HG03097 (cell line): ENCODE measurements at regions not wholly inside any gene's neighbourhood (a gene's known extent, or its start where the extent isn't known, plus 50 kb on each side); places are given as distances from the start of the nearest gene placed in this dataset.
"Not testable (repeated sequence)": the region's sequence is repeated elsewhere in the genome, so short reads cannot be mapped to it uniquely, and the experiment has no call there.

ENCODE experiments used
- ATAC-seq: cut with Tn5 transposase; IDR thresholded peaks from one replicate; pipeline ENCODE4 v1.9.1; 2021; ENCODE audit not compliant: unreplicated experiment, low FRiP score

GRCh38 chr16:33913601-33914000, 454.2 kb downstream of the TP53TG3F start:
- ATAC-seq: not testable (repeated sequence)

- ATAC-seq: not testable (repeated sequence)
Observed at GRCh38 chr16:33920761-33921545, 461.5 kb downstream of the TP53TG3F start.

GRCh38 chr16:33922914-33923313, 463.5 kb downstream of the TP53TG3F start:
- ATAC-seq: not testable (repeated sequence)

GRCh38 chr16:33928026-33928425, 468.6 kb downstream of the TP53TG3F start:
- ATAC-seq: not testable (repeated sequence)

- not testable (repeated sequence) for ATAC-seq
Observed at GRCh38 chr16:33932191-33932590, 472.8 kb downstream of the TP53TG3F start.

GRCh38 chr16:33933039-33933438, 473.6 kb downstream of the TP53TG3F start:
- not testable (repeated sequence) for ATAC-seq

- not testable (repeated sequence) for ATAC-seq
Observed at GRCh38 chr16:33935766-33936165, 476.4 kb downstream of the TP53TG3F start.

GRCh38 chr16:33938097-33938496, 478.7 kb downstream of the TP53TG3F start:
- not testable (repeated sequence) for ATAC-seq

- not testable (repeated sequence) for ATAC-seq
Observed at GRCh38 chr16:33961536-33961935, 502.1 kb downstream of the TP53TG3F start.

GRCh38 chr16:33965534-33965933, 506.1 kb downstream of the TP53TG3F start:
- not testable (repeated sequence) for ATAC-seq

- not testable (repeated sequence) for ATAC-seq
Observed at GRCh38 chr16:33966855-33967254, 507.4 kb downstream of the TP53TG3F start.

GRCh38 chr16:33974557-33974956, 515.1 kb downstream of the TP53TG3F start:
- ATAC-seq: not testable (repeated sequence)

GRCh38 chr16:33975744-33976143, 516.3 kb downstream of the TP53TG3F start:
- not testable (repeated sequence) for ATAC-seq

GRCh38 chr16:33976521-33976920, 517.1 kb downstream of the TP53TG3F start:
- not testable (repeated sequence) for ATAC-seq

- not testable (repeated sequence) for ATAC-seq
Observed at GRCh38 chr16:33978784-33979183, 519.4 kb downstream of the TP53TG3F start.

- ATAC-seq: not testable (repeated sequence)
Observed at GRCh38 chr16:33979613-33980012, 520.2 kb downstream of the TP53TG3F start.

- ATAC-seq: not testable (repeated sequence)
Observed at GRCh38 chr16:33980736-33981135, 521.3 kb downstream of the TP53TG3F start.

GRCh38 chr16:33984428-33984827, 525.0 kb downstream of the TP53TG3F start:
- not testable (repeated sequence) for ATAC-seq

GRCh38 chr16:33986521-33986920, 527.1 kb downstream of the TP53TG3F start:
- ATAC-seq: not testable (repeated sequence)

- ATAC-seq: not testable (repeated sequence)
Observed at GRCh38 chr16:33987348-33987963, 528.0 kb downstream of the TP53TG3F start.

- ATAC-seq: not testable (repeated sequence)
Observed at GRCh38 chr16:33988012-33988411, 528.6 kb downstream of the TP53TG3F start.

GRCh38 chr16:33990488-33990887, 531.1 kb downstream of the TP53TG3F start:
- ATAC-seq: not testable (repeated sequence)
